Activated T-helper 2 cell treated with anti-CD3 and anti-CD28 coated beads, Interferon-gamma antibody, Interleukin-2, Interleukin-4, amounts not matched to agents 10 μg/mL and 5 μg/mL and 100 μg/mL, durations not matched to agents 14 hours and 24 hours and 36 hours (primary cell): ENCODE measurements at regions not wholly inside any gene's neighbourhood (a gene's known extent, or its start where the extent isn't known, plus 50 kb on each side); places are given as distances from the start of the nearest gene placed in this dataset.

ENCODE experiments used
- DNase-seq: peaks from one replicate; pipeline ENCODE4 v3.0.0; 2021; ENCODE audit warnings: low spot score
- H3K27ac Mint-ChIP-seq: one replicate; pipeline ENCODE4 v1.8.0; 2021; ENCODE audit warnings: mixed read lengths
- H3K27me3 Mint-ChIP-seq: one replicate; pipeline ENCODE4 v1.8.0; 2021; ENCODE audit warnings: low read depth, mixed read lengths
- H3K36me3 Mint-ChIP-seq: one replicate; pipeline ENCODE4 v1.8.0; 2021; ENCODE audit warnings: low read depth, mixed read lengths
- H3K4me1 Mint-ChIP-seq: one replicate; pipeline ENCODE4 v1.8.0; 2021; ENCODE audit warnings: low read depth, mixed read lengths
- H3K4me3 Mint-ChIP-seq: one replicate; pipeline ENCODE4 v1.8.0; 2021; ENCODE audit warnings: low read depth, mild to moderate bottlenecking, moderate library complexity, mixed read lengths
- H3K9me3 Mint-ChIP-seq: one replicate; pipeline ENCODE4 v1.8.0; 2021; ENCODE audit warnings: mixed read lengths
- intact Hi-C: fragments of 100-400 bp; cut with micrococcal nuclease; formaldehyde crosslinking; loops from one replicate; pipeline ENCODE4 v1.15.1; 2023

GRCh38 chr10:63899673-63900300, 378.6 kb downstream of the REEP3 start:
- DNase-seq, result no peak
- no peaks in the 10 kb centered on the region for H3K9me3 Mint-ChIP-seq
- no peak overlapping the region for H3K4me3 Mint-ChIP-seq
- no peaks in the 10 kb centered on the region for H3K36me3 Mint-ChIP-seq
- H3K4me1 Mint-ChIP-seq, result no peaks in the 10 kb centered on the region
- H3K27ac Mint-ChIP-seq, result no peak overlapping the region
- intact Hi-C loops, result no loop called here
- H3K27me3 Mint-ChIP-seq, result no peaks in the 10 kb centered on the region

GRCh38 chr10:63901228-63901627, 380.0 kb downstream of the REEP3 start:
- H3K4me1 Mint-ChIP-seq, result no peaks in the 10 kb centered on the region
- H3K36me3 Mint-ChIP-seq, result no peaks in the 10 kb centered on the region
- H3K4me3 Mint-ChIP-seq, result no peak overlapping the region
- no peak for DNase-seq
- intact Hi-C loops, result no loop called here
- no peak overlapping the region for H3K27ac Mint-ChIP-seq
- no peaks in the 10 kb centered on the region for H3K27me3 Mint-ChIP-seq
- H3K9me3 Mint-ChIP-seq, result no peaks in the 10 kb centered on the region

- no peaks in the 10 kb centered on the region for H3K36me3 Mint-ChIP-seq
- no peak overlapping the region for H3K27ac Mint-ChIP-seq
- no peaks in the 10 kb centered on the region for H3K9me3 Mint-ChIP-seq
- peaks cover 2% of the 10 kb centered on the region for H3K27me3 Mint-ChIP-seq
- intact Hi-C loops, result no loop called here
- DNase-seq, result no peak
- H3K4me3 Mint-ChIP-seq, result no peak overlapping the region
- H3K4me1 Mint-ChIP-seq, result no peaks in the 10 kb centered on the region
These were observed 380.7 kb downstream of the REEP3 start for GRCh38 chr10:63901881-63902280.

- H3K27me3 Mint-ChIP-seq, result peaks cover 5% of the 10 kb centered on the region
- H3K4me3 Mint-ChIP-seq, result no peak overlapping the region
- intact Hi-C loops, result no loop called here
- no peak for DNase-seq
- H3K27ac Mint-ChIP-seq, result no peak overlapping the region
- no peaks in the 10 kb centered on the region for H3K4me1 Mint-ChIP-seq
- H3K36me3 Mint-ChIP-seq, result no peaks in the 10 kb centered on the region
- no peaks in the 10 kb centered on the region for H3K9me3 Mint-ChIP-seq
These were observed 389.6 kb downstream of the REEP3 start for GRCh38 chr10:63910806-63911205.

GRCh38 chr10:63915240-63915639, 394.0 kb downstream of the REEP3 start:
- H3K9me3 Mint-ChIP-seq, result no peaks in the 10 kb centered on the region
- no peak for DNase-seq
- no peaks in the 10 kb centered on the region for H3K4me1 Mint-ChIP-seq
- H3K36me3 Mint-ChIP-seq, result no peaks in the 10 kb centered on the region
- no peak overlapping the region for H3K27ac Mint-ChIP-seq
- no peak overlapping the region for H3K4me3 Mint-ChIP-seq
- intact Hi-C loops, result no loop called here
- peaks cover 6% of the 10 kb centered on the region for H3K27me3 Mint-ChIP-seq

- H3K4me1 Mint-ChIP-seq, result no peaks in the 10 kb centered on the region
- no peaks in the 10 kb centered on the region for H3K36me3 Mint-ChIP-seq
- no peak overlapping the region for H3K4me3 Mint-ChIP-seq
- H3K9me3 Mint-ChIP-seq, result no peaks in the 10 kb centered on the region
- no peak overlapping the region for H3K27ac Mint-ChIP-seq
- intact Hi-C loops, result no loop called here
- DNase-seq, result no peak
- H3K27me3 Mint-ChIP-seq, result peaks cover 6% of the 10 kb centered on the region
These were observed 396.2 kb downstream of the REEP3 start for GRCh38 chr10:63917363-63917762.

- Mint-ChIP-seq H3K4me3 (no peak overlapping the region), H3K9me3 (no peaks in the 10 kb centered on the region)
- intact Hi-C loops, result no loop called here
These were observed 398.5 kb downstream of the REEP3 start for GRCh38 chr10:63919575-63920279.

GRCh38 chr10:63920926-63921325, 399.7 kb downstream of the REEP3 start:
- no peak overlapping the region for H3K4me3 Mint-ChIP-seq
- peaks cover 4% of the 10 kb centered on the region for H3K27me3 Mint-ChIP-seq
- no peaks in the 10 kb centered on the region for H3K9me3 Mint-ChIP-seq

More at GRCh38 chr10:63919575-63920279, 398.5 kb downstream of the REEP3 start:
- H3K4me1 Mint-ChIP-seq, result no peaks in the 10 kb centered on the region
- H3K27ac Mint-ChIP-seq, result no peak overlapping the region
- H3K27me3 Mint-ChIP-seq, result peaks cover 4% of the 10 kb centered on the region
- DNase-seq, result no peak
- H3K36me3 Mint-ChIP-seq, result no peaks in the 10 kb centered on the region

GRCh38 chr10:63921908-63922467, 400.8 kb downstream of the REEP3 start:
- H3K4me1 Mint-ChIP-seq, result no peaks in the 10 kb centered on the region
- DNase-seq, result no peak
- H3K27me3 Mint-ChIP-seq, result peaks cover 4% of the 10 kb centered on the region
- no peaks in the 10 kb centered on the region for H3K36me3 Mint-ChIP-seq
- no peak overlapping the region for H3K4me3 Mint-ChIP-seq
- H3K9me3 Mint-ChIP-seq, result no peaks in the 10 kb centered on the region
- no peak overlapping the region for H3K27ac Mint-ChIP-seq
- intact Hi-C loops, result no loop called here

More at GRCh38 chr10:63920926-63921325, 399.7 kb downstream of the REEP3 start:
- intact Hi-C loops, result no loop called here
- Mint-ChIP-seq H3K36me3 (no peaks in the 10 kb centered on the region), H3K27ac (no peak overlapping the region), H3K4me1 (no peaks in the 10 kb centered on the region)
- DNase-seq, result no peak

GRCh38 chr10:63922468-63923284, 401.5 kb downstream of the REEP3 start:
- intact Hi-C loops, result no loop called here
- H3K9me3 Mint-ChIP-seq, result no peaks in the 10 kb centered on the region
- peaks cover 4% of the 10 kb centered on the region for H3K27me3 Mint-ChIP-seq

GRCh38 chr10:63929831-63930467, 408.7 kb downstream of the REEP3 start:
- Mint-ChIP-seq H3K36me3 (no peaks in the 10 kb centered on the region), H3K27ac (no peak overlapping the region), H3K4me1 (no peaks in the 10 kb centered on the region), H3K9me3 (no peaks in the 10 kb centered on the region), H3K4me3 (no peak overlapping the region), H3K27me3 (no peaks in the 10 kb centered on the region)
- no peak for DNase-seq
- intact Hi-C loops, result no loop called here

More at GRCh38 chr10:63922468-63923284, 401.5 kb downstream of the REEP3 start:
- no peak for DNase-seq
- Mint-ChIP-seq H3K27ac (no peak overlapping the region), H3K4me3 (no peak overlapping the region), H3K36me3 (no peaks in the 10 kb centered on the region), H3K4me1 (no peaks in the 10 kb centered on the region)

GRCh38 chr10:63930584-63930983, 409.4 kb downstream of the REEP3 start:
- no peaks in the 10 kb centered on the region for H3K36me3 Mint-ChIP-seq
- H3K9me3 Mint-ChIP-seq, result no peaks in the 10 kb centered on the region
- no peak for DNase-seq
- H3K27me3 Mint-ChIP-seq, result no peaks in the 10 kb centered on the region
- H3K4me3 Mint-ChIP-seq, result no peak overlapping the region
- no peaks in the 10 kb centered on the region for H3K4me1 Mint-ChIP-seq
- no peak overlapping the region for H3K27ac Mint-ChIP-seq
- intact Hi-C loops, result no loop called here
